ENCODE measurements at regions not wholly inside any gene's neighbourhood (a gene's known extent, or its start where the extent isn't known, plus 50 kb on each side); places are given as distances from the start of the nearest gene placed in this dataset.

DNA sequence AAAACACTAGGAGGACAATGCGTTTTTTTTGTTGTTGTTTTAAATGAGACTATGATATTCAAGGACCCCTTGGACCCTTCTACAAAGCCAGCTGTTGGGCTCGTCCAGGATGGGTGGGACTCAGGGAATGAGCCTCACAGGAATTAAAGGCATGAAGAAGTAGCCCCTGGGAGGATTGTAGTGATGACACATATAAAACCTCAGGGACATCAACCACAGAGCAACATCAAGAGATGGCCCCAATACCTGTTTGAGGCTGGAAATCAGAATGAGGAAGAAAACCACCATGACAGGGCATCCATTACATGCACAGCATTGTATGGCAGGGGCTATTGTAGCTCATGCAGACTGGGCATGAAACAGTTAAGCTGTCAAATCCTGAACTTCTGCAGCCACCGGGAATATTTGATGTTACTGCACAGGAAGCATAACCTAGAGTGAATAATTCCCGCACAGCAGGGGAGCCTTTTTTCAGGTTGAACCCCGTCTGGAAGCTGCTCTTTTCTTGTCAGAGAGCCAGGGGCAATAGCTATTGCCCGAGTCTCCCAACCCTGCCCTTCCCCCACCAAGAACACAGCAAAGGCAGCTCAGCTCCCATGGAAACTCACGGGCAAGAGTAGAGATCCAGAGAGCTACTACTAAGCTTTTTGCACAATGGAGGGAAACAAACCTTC is 140.2 kb upstream of the FGGY start:
- no peak for TF ChIP-seq POLR2A (IDR thresholded peaks at IDR 0.05)
- no peak for TF ChIP-seq EP300 (IDR thresholded peaks at IDR 0.05)
- DNase-seq = no peak
- no peak overlapping the region for H3K27ac ChIP-seq
- intact Hi-C loops (cut with DNase I) = no loop called here
- WGBS, 2 donors = 20 to 47% methylated on average over 7 of the region's 7 CpGs
- H3K4me1 ChIP-seq = peaks cover 0 to 23% (median 15%) of the 10 kb centered on the region in 4 donors
- H3K27me3 ChIP-seq = no peaks in the 10 kb centered on the region
- no peaks in the 10 kb centered on the region for H3K9me3 ChIP-seq
- no peak overlapping the region for H3K4me3 ChIP-seq
- no peaks in the 10 kb centered on the region for H3K36me3 ChIP-seq

DNA sequence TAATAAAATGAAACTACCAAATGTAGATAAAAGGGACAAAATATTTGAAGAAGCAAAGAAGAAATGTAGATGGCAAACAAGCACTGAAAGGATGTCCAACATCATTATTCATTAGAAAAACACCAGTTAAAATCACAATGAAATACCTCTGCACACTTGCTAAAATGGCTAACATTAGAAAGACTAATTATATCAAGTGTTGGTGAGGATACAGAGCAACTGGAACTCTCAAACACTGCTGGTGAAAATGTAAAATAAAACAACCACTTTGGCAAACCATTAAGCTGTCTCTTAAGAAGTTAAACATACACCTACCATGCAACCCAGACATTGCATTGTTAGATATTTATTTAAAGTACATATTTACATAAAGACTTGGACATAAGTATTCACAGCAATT is 138.6 kb upstream of the FGGY start:
- H3K36me3 ChIP-seq = no peaks in the 10 kb centered on the region
- TF ChIP-seq, protein P1, sequence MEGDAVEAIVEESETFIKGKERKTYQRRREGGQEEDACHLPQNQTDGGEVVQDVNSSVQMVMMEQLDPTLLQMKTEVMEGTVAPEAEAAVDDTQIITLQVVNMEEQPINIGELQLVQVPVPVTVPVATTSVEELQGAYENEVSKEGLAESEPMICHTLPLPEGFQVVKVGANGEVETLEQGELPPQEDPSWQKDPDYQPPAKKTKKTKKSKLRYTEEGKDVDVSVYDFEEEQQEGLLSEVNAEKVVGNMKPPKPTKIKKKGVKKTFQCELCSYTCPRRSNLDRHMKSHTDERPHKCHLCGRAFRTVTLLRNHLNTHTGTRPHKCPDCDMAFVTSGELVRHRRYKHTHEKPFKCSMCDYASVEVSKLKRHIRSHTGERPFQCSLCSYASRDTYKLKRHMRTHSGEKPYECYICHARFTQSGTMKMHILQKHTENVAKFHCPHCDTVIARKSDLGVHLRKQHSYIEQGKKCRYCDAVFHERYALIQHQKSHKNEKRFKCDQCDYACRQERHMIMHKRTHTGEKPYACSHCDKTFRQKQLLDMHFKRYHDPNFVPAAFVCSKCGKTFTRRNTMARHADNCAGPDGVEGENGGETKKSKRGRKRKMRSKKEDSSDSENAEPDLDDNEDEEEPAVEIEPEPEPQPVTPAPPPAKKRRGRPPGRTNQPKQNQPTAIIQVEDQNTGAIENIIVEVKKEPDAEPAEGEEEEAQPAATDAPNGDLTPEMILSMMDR (IDR thresholded peaks at IDR 0.05) = no peak
- TF ChIP-seq POLR2AphosphoS5 (IDR thresholded peaks at IDR 0.05) = no peak
- TF ChIP-seq EP300 (IDR thresholded peaks at IDR 0.05) = no peak
- TF ChIP-seq POLR2A (IDR thresholded peaks at IDR 0.05) = no peak
- no peaks in the 10 kb centered on the region for H3K9me3 ChIP-seq
- H3K4me1 ChIP-seq = peaks cover 0 to 18% (median 10%) of the 10 kb centered on the region in 4 donors
- no peak overlapping the region for H3K4me3 ChIP-seq
- no peaks in the 10 kb centered on the region for H3K27me3 ChIP-seq
- H3K27ac ChIP-seq = no peak overlapping the region
- intact Hi-C loops (cut with DNase I) = no loop called here
- DNase-seq = no peak

DNA sequence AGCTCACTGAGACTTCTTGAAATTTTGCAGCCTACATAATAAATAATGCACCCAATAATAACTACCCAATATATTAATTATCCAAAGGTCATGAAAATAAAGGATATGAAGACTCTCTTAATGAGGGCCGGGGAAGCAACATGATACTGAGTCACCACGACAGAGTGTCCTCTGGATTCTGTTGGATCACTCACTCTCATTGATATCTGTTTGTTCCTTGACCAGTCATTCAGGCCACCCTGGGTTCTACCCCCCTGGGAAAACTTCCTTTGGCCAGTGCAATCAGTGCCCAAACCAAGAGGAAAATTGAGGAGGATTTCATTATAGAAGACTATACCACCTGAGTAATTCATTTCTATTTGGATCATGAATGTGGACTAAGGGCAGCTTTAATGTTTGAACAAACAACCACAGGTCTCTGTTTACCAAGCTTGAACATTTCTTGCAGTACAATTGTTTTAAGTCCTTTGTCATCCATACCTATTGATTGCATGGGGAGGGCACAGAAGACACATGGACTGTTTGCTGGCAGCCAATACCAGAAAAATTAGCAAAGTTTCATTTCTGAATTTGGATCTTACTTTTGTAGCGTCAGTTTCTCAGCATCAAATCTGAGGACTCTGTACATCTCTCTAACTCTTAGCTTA is 137.2 kb upstream of the FGGY start:
- intact Hi-C loops (cut with DNase I) = no loop called here
- no peaks in the 10 kb centered on the region for H3K36me3 ChIP-seq
- H3K27ac ChIP-seq = no peak overlapping the region
- no peak for DNase-seq
- H3K4me3 ChIP-seq = no peak overlapping the region
- H3K27me3 ChIP-seq = no peaks in the 10 kb centered on the region
- WGBS, 2 donors = 48 to 62% methylated on average over 3 of the region's 3 CpGs
- TF ChIP-seq POLR2A (IDR thresholded peaks at IDR 0.05) = no peak
- TF ChIP-seq, protein P1 (IDR thresholded peaks at IDR 0.05) = no peak
- TF ChIP-seq EP300 (IDR thresholded peaks at IDR 0.05) = no peak
- TF ChIP-seq POLR2AphosphoS5 (IDR thresholded peaks at IDR 0.05) = no peak
- no peaks in the 10 kb centered on the region for H3K9me3 ChIP-seq
- H3K4me1 ChIP-seq = peaks cover 0 to 18% (median 8%) of the 10 kb centered on the region in 4 donors

DNA sequence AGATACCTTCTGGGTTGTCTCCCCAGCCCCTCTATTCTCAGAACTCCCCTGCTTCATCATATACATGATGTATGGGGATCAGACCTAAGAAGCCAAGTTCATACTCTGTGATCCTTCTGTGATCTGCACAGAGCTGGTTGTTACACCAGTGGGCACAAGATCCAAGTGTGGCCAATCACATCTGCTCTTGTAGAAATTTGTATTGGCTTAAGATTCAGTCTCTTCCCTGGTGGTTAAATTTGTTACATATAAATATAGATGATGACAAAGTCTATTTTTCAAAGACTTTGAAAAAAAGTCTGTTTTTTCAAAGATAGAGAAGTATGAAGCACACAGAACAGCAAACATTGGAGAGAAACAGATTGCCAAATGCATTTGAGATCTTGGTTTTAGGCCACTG is 135.8 kb upstream of the FGGY start:
- no peak overlapping the region for H3K27ac ChIP-seq
- no peak for DNase-seq
- no peaks in the 10 kb centered on the region for H3K9me3 ChIP-seq
- H3K4me1 ChIP-seq = peaks cover 0 to 12% (median 8%) of the 10 kb centered on the region in 4 donors
- TF ChIP-seq, protein P1 (IDR thresholded peaks at IDR 0.05) = no peak
- TF ChIP-seq POLR2A (IDR thresholded peaks at IDR 0.05) = no peak
- no peak for TF ChIP-seq POLR2AphosphoS5 (IDR thresholded peaks at IDR 0.05)
- TF ChIP-seq EP300 (IDR thresholded peaks at IDR 0.05) = no peak
- H3K27me3 ChIP-seq = no peaks in the 10 kb centered on the region
- intact Hi-C loops (cut with DNase I) = no loop called here
- no peaks in the 10 kb centered on the region for H3K36me3 ChIP-seq
- no peak overlapping the region for H3K4me3 ChIP-seq

DNA sequence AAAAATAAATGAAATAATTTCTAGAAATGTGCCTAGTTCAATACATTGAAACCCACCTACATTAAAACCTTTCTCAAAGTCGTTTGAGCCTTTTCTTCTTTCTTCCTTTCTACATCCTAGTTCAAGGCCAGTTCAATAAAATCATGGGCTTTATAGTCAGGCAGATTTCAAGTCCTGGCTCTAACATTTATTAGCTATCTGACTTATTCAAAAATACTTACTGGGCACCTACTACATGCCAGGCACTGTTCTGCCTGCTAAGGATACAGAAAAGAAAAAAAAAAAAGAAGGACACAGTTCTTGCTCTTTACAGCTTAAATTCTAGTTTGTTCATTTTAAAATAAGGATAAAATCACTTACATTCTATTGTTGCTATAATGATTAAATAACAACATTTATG is 134.2 kb upstream of the FGGY start:
- TF ChIP-seq, protein P1 (IDR thresholded peaks at IDR 0.05) = no peak
- TF ChIP-seq EP300 (IDR thresholded peaks at IDR 0.05) (no peak), POLR2A (IDR thresholded peaks at IDR 0.05) (no peak), POLR2AphosphoS5 (IDR thresholded peaks at IDR 0.05) (no peak)
- no peaks in the 10 kb centered on the region for H3K36me3 ChIP-seq
- H3K9me3 ChIP-seq = no peaks in the 10 kb centered on the region
- H3K27ac ChIP-seq = no peak overlapping the region
- no peak overlapping the region for H3K4me3 ChIP-seq
- intact Hi-C loops (cut with DNase I) = no loop called here
- 20 to 70% methylated on average over 1 of the region's 1 CpG for WGBS, 2 donors
- no peaks in the 10 kb centered on the region for H3K27me3 ChIP-seq
- DNase-seq = no peak
- no peaks in the 10 kb centered on the region for H3K4me1 ChIP-seq

Measured in sigmoid colon (tissue), 6 donors.